ENCODE measurements at regions not wholly inside any gene's neighbourhood (a gene's known extent, or its start where the extent isn't known, plus 50 kb on each side); places are given as distances from the start of the nearest gene placed in this dataset.

GRCh38 chr2:18441583-18441982 lies 118.9 kb downstream of the RDH14 start:
- H3K4me3 ChIP-seq, result no peak overlapping the region
- FAIRE-seq, result no peak
- no peak overlapping the region for H3K27ac ChIP-seq (ENCODE audit: control insufficient read depth, insufficient read depth)
- in situ Hi-C loops (cut with MboI) (no loop called here), intact Hi-C loops (cut with micrococcal nuclease; ENCODE audit: unreplicated experiment) (no loop called here)
- no peaks in the 10 kb centered on the region; a peak in 2 of 4 replicates for H3K27me3 ChIP-seq (replicated peaks in 1 of 2; ENCODE audit: control insufficient read depth in 2 of 2, insufficient read depth in 2 of 2, low read length in 1 of 2)
- no peak overlapping the region for H3K4me2 ChIP-seq (ENCODE audit: control insufficient read depth, insufficient read depth)
- ChIA-PET CTCF (interaction anchor here (1.2 kb wide), 1 partner anchor 53 kb away, joined by 3 read pairs; no protein-coding TSS in a partner anchor), POLR2A (no interaction called here), RAD21 (ENCODE audit: unreplicated experiment) (no interaction called here), SMC1A (ENCODE audit: uncharacterized antibody, unreplicated experiment) (no interaction called here)
- BruUV-seq (replicated peaks), result no TSS peak
- no peaks in the 10 kb centered on the region for H3K9me3 ChIP-seq (replicated peaks; ENCODE audit: control insufficient read depth, insufficient read depth, low read length)
- no peak overlapping the region for H3K9ac ChIP-seq (ENCODE audit: control insufficient read depth, insufficient read depth, low read length)
- no peak for ATAC-seq
- no peaks in the 10 kb centered on the region for H3K79me2 ChIP-seq (ENCODE audit: control insufficient read depth, insufficient read depth, low read length)
- DNase-seq (ENCODE audit: low read depth, low spot score), result no peak
- TF ChIP-seq JUNB (IDR thresholded peaks at IDR 0.05) (no peak), NKRF (conservative IDR thresholded peaks at IDR 0.05) (no peak), ATF3 (IDR thresholded peaks at IDR 0.05; ENCODE audit: borderline replicate concordance, extremely low read depth, low read depth, low read length) (no peak), GABPA (IDR thresholded peaks at IDR 0.05; ENCODE audit: low read depth) (no peak), TAF1 (IDR thresholded peaks at IDR 0.05; ENCODE audit: borderline replicate concordance, low read depth, low read length) (no peak), PAX8 (IDR thresholded peaks at IDR 0.05) (no peak), ZBED1 (IDR thresholded peaks at IDR 0.05; ENCODE audit: borderline replicate concordance) (no peak), CEBPB (IDR thresholded peaks at IDR 0.05; ENCODE audit: borderline replicate concordance in 1 of 2, low read depth in 2 of 2, low read length in 2 of 2) (no peak), RELA (IDR thresholded peaks at IDR 0.05; ENCODE audit: borderline replicate concordance, partially characterized antibody) (no peak), SMC3 (IDR thresholded peaks at IDR 0.05; ENCODE audit: borderline replicate concordance, low read length) (no peak)
- H3K4me1 ChIP-seq (ENCODE audit: control insufficient read depth, insufficient read depth, low read length), result no peaks in the 10 kb centered on the region
- H3K36me3 ChIP-seq (ENCODE audit: control insufficient read depth in 2 of 2, insufficient read depth in 2 of 2, low read length in 1 of 2), result no peaks in the 10 kb centered on the region
- H4K20me1 ChIP-seq (ENCODE audit: control insufficient read depth, insufficient read depth), result no peaks in the 10 kb centered on the region
- 24% methylated on average over 3 of the region's 3 CpGs for WGBS (ENCODE audit: insufficient coverage, insufficient replicate concordance, low lambda C conversion rate, missing lambda C conversion rate)
- H2AFZ ChIP-seq (ENCODE audit: control insufficient read depth, low read depth, low read length), result no peak overlapping the region
